Left forelimb (tissue), 1 donor: ENCODE measurements at regions not wholly inside any gene's neighbourhood (a gene's known extent, or its start where the extent isn't known, plus 50 kb on each side); places are given as distances from the start of the nearest gene placed in this dataset.

Experiments
- DNase-seq: peaks from one replicate; pipeline ENCODE4 v3.0.0-alpha.2; 2018; ENCODE audit warnings: low spot score

DNA sequence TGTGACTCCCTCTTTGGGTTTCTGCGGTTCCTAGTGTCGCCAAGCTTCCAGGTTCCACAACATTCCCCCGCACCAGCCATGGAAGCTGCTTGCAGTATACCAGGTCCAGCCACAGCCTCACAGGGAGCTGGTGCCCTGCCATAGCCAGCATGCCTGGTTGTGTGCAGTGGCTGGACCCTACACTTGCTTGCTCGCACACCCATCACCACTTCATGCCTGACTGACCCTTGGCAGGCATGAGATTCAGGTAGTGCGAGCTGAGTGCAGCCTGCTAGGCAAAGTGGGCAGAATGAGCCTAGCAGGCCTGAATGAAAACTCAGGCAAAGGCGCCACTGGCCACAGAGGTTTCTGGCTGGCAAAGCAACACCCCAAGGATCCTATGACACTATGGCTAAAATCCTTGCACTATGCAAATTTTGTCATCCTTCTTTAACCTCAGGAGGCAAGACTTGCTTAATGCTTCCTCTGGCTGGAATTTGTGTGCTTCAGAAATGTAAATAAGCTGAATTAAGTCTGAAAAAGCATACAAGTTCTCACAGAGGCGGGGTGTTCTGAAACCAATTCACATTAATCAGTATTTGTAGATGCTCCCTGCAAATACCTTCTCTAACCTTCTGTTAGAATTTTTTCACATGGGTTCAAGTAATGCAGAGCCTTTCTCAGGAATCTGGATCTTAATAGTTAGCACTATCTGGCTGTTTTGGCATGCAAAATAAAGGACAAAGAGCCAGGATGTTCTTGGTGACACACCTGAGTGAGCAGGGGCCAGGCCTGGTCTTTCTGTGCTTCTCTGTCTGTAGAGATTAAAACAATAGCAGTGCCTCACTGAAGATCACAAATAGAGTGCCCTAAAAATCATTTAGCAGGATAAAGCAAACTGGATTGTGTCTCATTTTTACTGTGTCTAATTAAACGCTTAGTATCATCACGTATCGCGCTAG is 256.9 kb downstream of the GPATCH2 start:
- no peak for DNase-seq

DNA sequence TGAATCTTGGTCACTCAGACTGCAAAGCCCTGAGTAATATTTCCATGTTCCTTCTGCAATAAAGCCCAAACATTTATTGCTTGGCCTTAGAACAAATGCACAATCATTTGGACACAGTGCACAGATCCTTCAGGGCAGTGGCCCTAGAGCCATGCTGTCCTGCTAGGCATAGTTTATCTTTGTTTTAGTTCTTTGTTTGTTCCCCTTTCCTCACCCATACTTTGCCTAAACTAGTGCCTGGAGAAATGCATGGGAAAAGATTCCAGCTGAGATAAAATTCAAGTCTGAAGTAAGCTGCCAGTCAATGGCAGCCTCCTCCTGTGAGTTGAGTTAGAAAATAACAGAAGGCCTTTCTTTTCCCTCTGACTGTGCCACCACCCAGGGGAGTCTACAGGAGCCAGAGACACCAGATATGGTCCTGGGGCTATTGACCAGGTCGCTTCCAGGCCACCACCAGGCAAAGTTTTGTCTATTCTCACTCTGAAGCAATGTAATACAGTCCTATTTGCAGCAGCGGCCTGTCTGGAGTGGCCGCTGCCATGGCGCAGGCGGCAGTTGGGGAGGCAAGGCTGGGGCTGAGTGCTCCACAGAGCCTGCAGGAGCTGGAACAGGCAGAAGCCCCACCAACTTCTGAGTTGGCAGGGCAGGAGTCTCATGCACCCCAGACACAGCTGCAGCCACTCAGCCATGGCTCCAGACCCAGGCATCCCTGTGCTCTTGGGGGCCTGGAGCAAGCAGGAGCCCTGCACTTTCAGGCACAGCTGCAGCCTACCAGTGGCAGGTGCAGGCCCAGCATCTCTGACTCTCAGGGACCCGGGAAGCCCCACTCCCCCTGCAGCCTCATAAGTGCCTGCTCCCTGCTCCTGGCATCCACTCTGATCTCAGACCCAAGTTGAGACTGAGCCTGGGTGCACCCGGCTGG is 258.6 kb downstream of the GPATCH2 start:
- DNase-seq: no peak

- DNase-seq: no peak
Observed at GRCh38 chr1:217370757-217371156, 260.1 kb downstream of the GPATCH2 start.

DNA sequence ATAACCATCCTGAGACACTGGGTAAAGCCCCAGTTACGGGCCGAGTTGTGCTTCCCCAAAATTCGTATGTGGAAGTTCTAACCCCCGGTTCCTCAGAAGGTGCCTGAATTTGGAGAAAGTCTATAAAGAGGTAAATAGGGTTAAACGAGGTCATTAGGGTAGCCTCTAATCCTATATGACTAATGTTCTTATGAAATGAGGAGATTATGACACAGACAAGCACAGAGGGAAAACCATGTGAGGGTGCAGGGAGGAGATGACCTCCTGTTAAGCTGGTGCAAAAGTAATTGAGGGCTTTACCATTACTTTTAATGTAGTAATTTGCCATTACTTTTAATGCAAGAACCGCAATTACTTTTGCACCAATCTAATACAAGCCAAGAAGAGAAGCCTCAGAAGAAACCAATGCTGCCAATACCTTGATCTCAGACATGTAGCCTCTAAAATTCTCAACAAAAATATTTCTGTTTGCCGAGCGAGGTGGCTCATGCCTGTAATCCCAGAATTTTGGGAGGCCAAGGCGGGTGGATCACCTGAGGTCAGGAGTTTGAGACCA is 260.8 kb downstream of the GPATCH2 start:
- DNase-seq: no peak

DNA sequence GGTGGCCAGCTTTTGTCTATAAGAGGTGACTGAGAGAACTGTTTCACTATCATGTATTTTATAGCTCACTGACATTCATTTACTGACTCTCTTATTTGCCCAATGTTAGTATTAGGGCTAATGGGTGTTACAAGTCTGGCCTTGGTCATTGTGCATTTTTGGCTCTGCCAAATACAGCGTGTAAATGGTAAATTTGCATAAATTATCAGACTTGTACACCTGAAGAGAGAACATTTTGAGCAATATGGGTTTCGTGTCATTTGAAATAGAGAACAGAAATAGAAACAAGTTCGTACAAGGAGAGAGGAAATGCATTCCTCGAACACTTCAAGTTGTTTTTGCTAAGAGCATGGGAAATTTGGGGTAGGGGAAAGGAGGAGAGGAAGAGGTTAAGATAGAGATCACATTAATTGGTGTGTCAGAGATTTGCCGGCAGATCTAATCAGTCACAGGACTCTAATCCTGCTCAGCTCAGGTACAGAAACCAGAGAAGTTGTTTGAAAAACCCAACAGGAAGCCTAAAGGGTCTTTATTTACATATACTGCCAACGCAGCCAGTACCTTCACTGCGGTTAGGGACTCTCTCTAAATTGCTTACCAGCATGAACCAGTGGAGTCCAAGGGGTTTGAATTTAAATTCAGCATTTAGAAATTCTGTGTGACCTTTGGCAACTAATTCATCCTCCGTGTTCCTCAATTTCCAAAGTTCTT is 261.5 kb downstream of the GPATCH2 start:
- DNase-seq: no peak

DNA sequence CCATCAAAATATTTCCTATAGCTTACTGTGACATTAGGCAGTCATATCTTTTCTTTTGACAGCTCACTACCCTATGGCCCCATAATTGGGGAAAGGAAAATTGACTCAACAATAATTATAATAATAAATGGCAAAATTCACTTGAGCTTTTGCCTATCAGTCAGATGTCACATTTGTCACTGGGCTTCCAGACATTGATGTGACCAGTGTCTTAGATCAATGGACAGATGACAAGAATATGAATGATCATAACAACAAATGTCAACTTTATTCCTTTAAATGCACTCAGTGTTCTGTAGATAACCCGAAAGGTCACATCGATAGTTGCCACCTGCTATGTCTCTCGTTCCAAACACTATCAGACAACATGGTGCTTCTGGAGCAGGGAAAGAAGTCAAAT is 266.7 kb downstream of the GPATCH2 start:
- DNase-seq: no peak

GRCh38 chr1:217363319-217363718 is 267.6 kb downstream of the GPATCH2 start:
- DNase-seq: no peak

DNA sequence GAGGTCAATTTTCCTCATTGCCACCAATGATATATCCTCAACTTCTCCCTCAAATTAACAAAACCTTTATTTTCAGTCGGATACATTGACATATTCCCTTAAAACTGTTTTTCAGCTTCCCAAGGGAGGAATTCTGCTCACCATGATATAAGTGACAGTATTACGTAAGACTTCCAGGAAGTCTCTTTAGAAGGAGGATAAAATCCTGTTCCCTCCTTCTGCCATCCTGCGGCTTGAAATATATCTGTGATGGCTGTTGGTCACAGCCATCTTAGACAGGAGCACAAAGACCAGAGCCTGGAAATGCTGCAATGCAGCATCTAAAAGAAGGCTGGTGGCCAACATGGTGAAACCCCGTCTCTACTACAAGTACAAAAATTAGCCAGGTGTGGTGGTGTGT is 270.4 kb downstream of the GPATCH2 start:
- DNase-seq: no peak

DNA sequence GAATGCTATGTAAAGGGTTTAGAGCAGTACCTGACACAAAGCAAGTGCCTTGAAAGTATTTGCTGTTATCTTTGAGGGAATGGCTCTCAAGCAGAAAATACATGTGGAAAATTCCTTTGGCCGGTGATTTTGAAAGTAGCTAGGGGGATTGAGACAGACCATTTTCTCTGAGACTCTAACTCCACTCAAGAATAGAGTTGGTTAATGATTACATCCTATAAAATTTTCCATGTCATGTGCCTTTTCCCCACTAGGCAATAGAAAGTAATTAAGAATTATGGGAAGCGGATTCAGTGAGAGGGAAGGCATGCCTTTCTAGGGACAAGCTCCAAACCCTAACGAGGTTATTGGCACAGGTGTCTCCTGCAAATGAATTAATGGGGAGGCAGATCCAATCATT is 276.0 kb downstream of the GPATCH2 start:
- no peak for DNase-seq

DNA sequence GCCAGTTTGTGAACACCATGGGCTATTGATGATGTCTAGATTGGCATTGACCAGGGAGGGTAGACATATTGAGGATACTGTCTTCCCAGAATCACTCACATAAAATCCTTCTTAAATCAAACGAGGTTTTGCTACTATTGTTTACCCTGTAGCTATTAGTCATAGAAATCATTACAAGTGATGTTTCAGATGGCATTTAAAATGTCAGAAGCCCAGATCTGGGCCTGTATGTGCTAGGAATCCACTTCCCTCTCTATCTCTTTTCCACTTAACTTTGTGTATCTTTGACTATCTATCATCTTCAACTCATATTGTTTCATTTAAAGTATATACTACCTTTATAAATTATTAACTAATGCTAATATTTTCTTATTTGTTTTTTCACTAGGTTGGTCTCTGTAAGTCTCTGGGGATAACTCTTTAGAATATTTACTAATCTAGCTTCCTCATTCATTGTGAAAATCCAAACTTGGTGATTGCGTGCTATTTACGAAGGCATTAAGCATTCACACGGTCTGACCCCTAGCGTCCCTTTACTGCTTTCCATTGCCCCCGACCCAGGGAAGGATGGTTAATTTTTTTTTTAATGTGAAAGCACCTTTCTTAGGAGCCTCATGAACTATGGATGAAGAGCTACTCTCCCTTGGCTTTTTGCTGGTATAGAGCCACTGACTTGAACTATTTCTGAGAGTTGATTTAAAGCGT is 281.8 kb downstream of the GPATCH2 start:
- no peak for DNase-seq

DNA sequence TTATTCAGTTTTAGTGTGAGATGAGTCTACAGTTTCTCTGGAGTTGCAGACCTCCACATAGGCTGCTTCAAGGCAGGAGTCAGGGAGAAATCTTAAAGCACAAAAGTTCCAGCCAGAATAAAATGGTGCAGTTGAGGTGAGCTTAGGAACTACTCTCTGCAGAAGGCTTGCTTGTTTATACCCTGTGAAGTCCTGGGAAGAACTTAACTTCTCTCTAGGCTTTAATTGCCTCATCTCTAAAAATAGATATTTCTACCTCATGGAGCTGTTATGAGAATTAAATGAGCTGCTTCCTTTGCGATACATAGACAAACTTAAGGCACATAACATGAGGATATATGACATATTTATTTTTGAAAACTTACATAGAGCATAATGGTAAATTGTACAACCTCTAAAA is 286.2 kb downstream of the GPATCH2 start:
- DNase-seq: no peak

GRCh38 chr1:217343907-217344306 is 287.0 kb downstream of the GPATCH2 start:
- no peak for DNase-seq

DNA sequence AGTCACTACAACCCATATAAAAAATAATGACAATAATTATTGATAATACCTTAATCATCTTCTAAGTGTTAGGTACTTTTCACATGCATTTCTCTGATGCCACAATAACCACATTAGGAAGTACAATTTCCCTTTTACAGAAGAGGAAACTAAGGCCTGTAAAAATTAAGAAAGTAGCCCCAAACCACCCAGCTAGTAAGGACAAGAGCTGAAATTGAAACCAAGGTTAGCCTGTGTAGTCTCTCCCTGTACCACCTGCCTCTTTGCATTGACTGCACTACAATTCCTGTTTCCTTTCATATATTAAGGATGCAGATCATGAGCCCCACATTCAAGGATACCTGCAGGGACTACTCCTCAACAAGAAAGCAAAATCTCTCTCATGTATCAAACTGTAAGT is 288.8 kb downstream of the GPATCH2 start:
- no peak for DNase-seq

- DNase-seq: no peak
Observed at GRCh38 chr1:217336724-217337123, 294.2 kb downstream of the GPATCH2 start.

DNA sequence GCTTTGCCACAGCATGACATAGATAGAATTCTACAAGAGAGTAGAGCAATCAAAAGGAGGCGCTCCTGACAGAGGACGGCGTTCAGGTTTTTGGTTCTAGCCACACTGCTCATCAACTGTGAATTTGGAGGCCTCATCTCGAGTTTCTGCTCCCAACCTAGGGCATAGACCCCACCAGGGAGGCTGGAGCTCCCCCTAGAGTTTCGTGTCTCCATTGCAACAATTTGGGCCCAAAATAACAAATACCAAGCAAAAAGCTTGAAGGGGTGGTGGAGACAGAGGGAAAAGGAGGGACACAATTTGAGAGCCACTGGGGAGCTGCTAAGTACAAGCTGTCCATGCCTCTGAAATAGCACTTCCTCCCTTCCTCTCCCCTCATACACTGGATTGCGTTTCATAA is 297.0 kb downstream of the GPATCH2 start:
- DNase-seq: no peak

- DNase-seq: no peak
Observed at GRCh38 chr1:217332431-217333065, 298.3 kb downstream of the GPATCH2 start.

GRCh38 chr1:217331698-217332097 is 299.2 kb downstream of the GPATCH2 start:
- DNase-seq: no peak

- DNase-seq: no peak
Observed at GRCh38 chr1:217327901-217328300, 303.0 kb downstream of the GPATCH2 start.

DNA sequence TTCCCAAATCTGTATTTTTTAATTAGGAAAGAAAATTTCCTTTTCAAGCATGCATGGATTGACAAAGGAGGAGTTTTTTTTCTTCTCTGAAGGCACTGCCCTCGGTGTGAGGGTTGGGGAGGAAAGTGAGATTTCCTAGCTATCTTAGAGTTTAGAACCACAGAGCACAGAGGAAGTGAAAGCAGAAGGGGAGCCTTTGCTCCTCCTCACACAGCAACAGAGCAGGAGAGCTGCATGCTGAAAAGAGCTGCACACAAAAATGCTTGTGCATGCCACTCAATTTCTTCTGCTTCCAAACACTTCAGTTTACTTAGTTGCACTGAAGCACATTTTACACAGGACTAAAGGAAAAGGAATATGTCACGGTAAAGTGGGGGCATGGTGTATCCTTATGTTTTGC is 308.1 kb downstream of the GPATCH2 start:
- DNase-seq: no peak

DNA sequence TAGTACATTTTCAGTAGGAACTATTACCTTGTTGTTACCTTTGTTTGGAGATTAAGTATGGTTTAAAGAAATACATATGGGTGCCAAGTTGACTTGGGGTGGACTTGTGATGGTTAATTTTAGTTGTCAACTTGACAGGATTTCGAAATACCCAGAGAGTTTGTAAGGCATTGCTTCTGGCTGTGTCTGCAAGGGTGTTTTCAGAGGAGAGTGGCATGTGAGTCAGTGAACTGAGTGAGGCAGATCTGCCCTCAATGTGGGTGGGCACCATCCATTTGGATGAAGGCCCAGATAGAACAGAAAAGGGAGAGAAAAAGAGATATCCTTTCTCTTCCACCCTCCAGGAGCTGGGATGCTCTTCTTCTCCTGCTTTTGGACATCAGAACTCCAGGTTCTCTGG is 315.5 kb downstream of the GPATCH2 start:
- DNase-seq: no peak

DNA sequence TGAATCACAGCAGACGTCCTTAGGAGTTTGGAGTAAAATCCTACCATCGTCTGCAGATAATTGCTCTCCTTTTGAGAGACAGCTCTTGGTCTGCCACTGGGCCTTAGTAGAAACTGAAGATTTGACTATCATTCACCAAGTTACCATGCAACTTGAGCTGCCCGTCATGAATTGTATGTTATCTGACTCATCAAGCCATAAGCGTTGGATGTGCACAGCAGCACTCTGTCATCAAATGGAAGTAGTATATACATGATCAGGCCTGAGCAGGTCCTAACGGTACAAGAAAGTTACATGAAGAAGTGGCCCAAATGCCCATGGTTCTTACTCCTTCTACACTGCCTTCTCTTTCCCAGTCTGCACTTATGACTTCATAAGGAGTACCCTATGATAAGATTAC is 317.8 kb downstream of the GPATCH2 start:
- no peak for DNase-seq
